ENCODE measurements at regions not wholly inside any gene's neighbourhood (a gene's known extent, or its start where the extent isn't known, plus 50 kb on each side); places are given as distances from the start of the nearest gene placed in this dataset.

GRCh38 chr2:34703292-34703691, 1104.2 kb upstream of the FAM98A start:
- no peak for TF ChIP-seq CTCF (IDR thresholded peaks at IDR 0.05; ENCODE audit: insufficient read depth, low read length)
- TF ChIP-seq REST (IDR thresholded peaks at IDR 0.05; ENCODE audit: insufficient replicate concordance, low read depth), result no peak
- no peak for TF ChIP-seq POLR2AphosphoS5 (IDR thresholded peaks at IDR 0.05; ENCODE audit: low read depth)
- TF ChIP-seq GABPA (IDR thresholded peaks at IDR 0.05; ENCODE audit: low read depth), result no peak
- TF ChIP-seq SPI1 (IDR thresholded peaks at IDR 0.05; ENCODE audit: borderline replicate concordance, low read depth), result no peak

All from HL-60 (cell line).